Embryonic facial prominence (tissue), 1 donor: ENCODE measurements at regions not wholly inside any gene's neighbourhood (a gene's known extent, or its start where the extent isn't known, plus 50 kb on each side); places are given as distances from the start of the nearest gene placed in this dataset.
"Not testable (repeated sequence)": the region's sequence is repeated elsewhere in the genome, so short reads cannot be mapped to it uniquely, and the experiment has no call there.

Experiments
- DNase-seq: peaks from one replicate; pipeline ENCODE4 v3.0.0-alpha.2; 2016; ENCODE audit errors: extremely low spot score

GRCh38 chr10:2196272-2196671 lies 458.9 kb upstream of the ADARB2 start:
- DNase-seq, result no peak

GRCh38 chr10:2189356-2189755 lies 452.0 kb upstream of the ADARB2 start:
- not testable (repeated sequence) for DNase-seq

GRCh38 chr10:2188371-2188770 lies 451.0 kb upstream of the ADARB2 start:
- no peak for DNase-seq

- no peak for DNase-seq
Measured at GRCh38 chr10:2173327-2173726, 436.0 kb upstream of the ADARB2 start.

GRCh38 chr10:2165771-2166460 lies 428.6 kb upstream of the ADARB2 start:
- no peak for DNase-seq

- no peak for DNase-seq
Measured at GRCh38 chr10:2150288-2150687, 413.0 kb upstream of the ADARB2 start.

GRCh38 chr10:2145926-2146478 lies 408.7 kb upstream of the ADARB2 start:
- DNase-seq, result no peak

- DNase-seq, result no peak
Measured at GRCh38 chr10:2145491-2145890, 408.2 kb upstream of the ADARB2 start.

GRCh38 chr10:2144584-2144983 lies 407.3 kb upstream of the ADARB2 start:
- no peak for DNase-seq

GRCh38 chr10:2143213-2143835 lies 406.0 kb upstream of the ADARB2 start:
- DNase-seq, result no peak

- DNase-seq, result no peak
Measured at GRCh38 chr10:2139746-2140145, 402.4 kb upstream of the ADARB2 start.

- DNase-seq, result no peak
Measured at GRCh38 chr10:2137549-2138174, 400.3 kb upstream of the ADARB2 start.

- DNase-seq, result no peak
Measured at GRCh38 chr10:2130705-2131305, 393.5 kb upstream of the ADARB2 start.

GRCh38 chr10:2128991-2129390 lies 391.7 kb upstream of the ADARB2 start:
- DNase-seq, result no peak

- no peak for DNase-seq
Measured at GRCh38 chr10:2124135-2124534, 386.8 kb upstream of the ADARB2 start.

GRCh38 chr10:2122431-2123124 lies 385.3 kb upstream of the ADARB2 start:
- DNase-seq, result no peak

- DNase-seq, result no peak
Measured at GRCh38 chr10:2121929-2122328, 384.6 kb upstream of the ADARB2 start.

GRCh38 chr10:2121315-2121714 lies 384.0 kb upstream of the ADARB2 start:
- DNase-seq, result no peak

GRCh38 chr10:2120746-2121145 lies 383.4 kb upstream of the ADARB2 start:
- no peak for DNase-seq

GRCh38 chr10:2119316-2119715 lies 382.0 kb upstream of the ADARB2 start:
- DNase-seq, result no peak

GRCh38 chr10:2118201-2118600 lies 380.9 kb upstream of the ADARB2 start:
- no peak for DNase-seq

GRCh38 chr10:2117641-2118040 lies 380.3 kb upstream of the ADARB2 start:
- no peak for DNase-seq
